Skeletal muscle cell (primary cell): ENCODE measurements at regions not wholly inside any gene's neighbourhood (a gene's known extent, or its start where the extent isn't known, plus 50 kb on each side); places are given as distances from the start of the nearest gene placed in this dataset.

Experiments
- DNase-seq: peaks from one replicate; pipeline ENCODE4 v3.0.0-alpha.2; 2010; ENCODE audit warnings: low read depth
- H3K4me3 ChIP-seq: 2 replicates; pipeline ENCODE4 v1.5.1; 2011; ENCODE audit warnings: low read depth, mild to moderate bottlenecking, control low read depth, low read length, moderate library complexity

- DNase-seq: no peak
- no peak overlapping the region for H3K4me3 ChIP-seq
Observed at GRCh38 chr2:37529830-37530415, 141.5 kb downstream of the CDC42EP3 start.

GRCh38 chr2:37532503-37532902 lies 138.9 kb downstream of the CDC42EP3 start:
- DNase-seq: no peak
- no peak overlapping the region for H3K4me3 ChIP-seq

DNA sequence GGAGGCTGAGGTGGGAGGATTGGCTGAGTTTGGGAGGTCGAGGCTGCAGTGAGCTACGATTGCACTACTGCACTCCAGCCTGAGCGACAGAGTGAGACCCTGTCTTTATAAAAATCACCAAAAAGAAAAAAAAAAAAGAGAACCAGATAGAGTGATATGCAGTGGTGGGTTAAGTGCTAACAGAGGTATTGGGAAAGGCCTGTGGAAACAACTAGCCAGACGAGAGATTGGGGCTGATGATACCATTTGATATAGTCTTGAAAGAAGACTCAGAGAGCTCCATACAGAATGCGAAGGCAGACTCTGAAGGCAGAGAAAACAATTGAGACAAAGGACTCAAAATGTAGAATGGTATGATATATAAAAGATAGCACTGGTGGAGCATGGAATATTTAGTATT lies 134.1 kb downstream of the CDC42EP3 start:
- no peak for DNase-seq
- no peak overlapping the region for H3K4me3 ChIP-seq

GRCh38 chr2:37541516-37541915 lies 129.9 kb downstream of the CDC42EP3 start:
- H3K4me3 ChIP-seq: no peak overlapping the region
- DNase-seq: no peak

GRCh38 chr2:37543999-37544557 lies 127.4 kb downstream of the CDC42EP3 start:
- DNase-seq: peak; percentile 9

DNA sequence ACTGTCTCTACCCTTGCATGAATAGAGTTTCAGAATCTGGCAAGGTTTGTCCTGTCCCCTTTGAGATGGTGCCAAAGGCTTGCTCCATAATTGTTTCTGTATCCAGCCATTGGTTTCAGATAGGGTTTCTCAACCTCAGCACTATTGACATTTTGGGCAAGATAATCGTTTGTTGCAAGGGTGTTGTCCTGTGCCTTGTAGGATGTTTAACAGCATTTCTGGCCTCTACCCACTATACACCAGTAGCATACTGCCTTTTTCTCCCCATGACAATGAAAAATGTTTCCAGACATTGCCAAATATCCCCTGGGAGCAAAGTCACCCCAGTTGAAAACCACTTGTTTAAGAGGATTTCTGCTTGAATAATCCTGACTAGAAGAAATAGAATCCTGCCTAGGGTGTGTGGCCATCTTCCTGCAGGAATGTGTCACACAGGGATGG lies 126.8 kb downstream of the CDC42EP3 start:
- no peak overlapping the region for H3K4me3 ChIP-seq
- DNase-seq: no peak

More at GRCh38 chr2:37543999-37544557, 127.4 kb downstream of the CDC42EP3 start:
- H3K4me3 ChIP-seq: no peak overlapping the region

DNA sequence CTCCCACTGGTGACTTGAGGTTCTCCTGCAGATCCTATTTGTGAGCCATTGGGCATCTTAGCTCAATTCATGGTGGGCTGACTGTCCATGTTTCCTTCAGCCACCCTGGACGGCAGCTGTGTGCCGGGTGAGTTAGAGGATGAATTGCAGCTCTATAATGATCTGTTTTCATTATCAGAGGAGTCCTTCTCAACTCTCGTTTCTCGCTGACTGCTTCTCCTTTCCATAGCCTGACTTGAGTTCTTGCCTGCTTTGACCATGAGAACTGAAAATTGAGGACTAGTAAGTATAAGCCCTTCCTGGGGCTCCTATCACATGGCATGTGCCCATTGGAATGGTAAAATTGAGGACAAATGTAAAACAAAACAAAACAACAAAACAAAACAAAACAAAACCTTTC lies 121.8 kb downstream of the CDC42EP3 start:
- no peak overlapping the region for H3K4me3 ChIP-seq
- DNase-seq: no peak

DNA sequence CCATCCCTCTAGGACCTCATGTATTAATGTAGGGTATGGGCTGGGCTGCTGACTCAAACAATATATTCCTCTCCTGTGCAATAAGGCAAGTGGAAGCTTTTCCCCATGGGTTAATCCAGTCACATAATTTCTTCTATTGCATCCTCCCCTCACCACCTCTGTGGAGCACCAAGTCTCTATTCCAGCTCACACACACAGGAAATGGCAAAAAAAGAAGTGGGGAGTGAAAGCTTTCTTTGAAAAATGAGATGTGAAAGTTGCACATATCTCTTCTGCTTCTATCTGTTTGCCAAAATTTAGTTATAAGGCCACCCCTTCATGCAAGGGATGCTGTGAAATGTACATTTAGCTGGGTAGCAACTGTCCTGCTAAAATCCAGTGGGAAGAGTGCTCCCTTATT lies 121.3 kb downstream of the CDC42EP3 start:
- DNase-seq: no peak
- H3K4me3 ChIP-seq: no peak overlapping the region

DNA sequence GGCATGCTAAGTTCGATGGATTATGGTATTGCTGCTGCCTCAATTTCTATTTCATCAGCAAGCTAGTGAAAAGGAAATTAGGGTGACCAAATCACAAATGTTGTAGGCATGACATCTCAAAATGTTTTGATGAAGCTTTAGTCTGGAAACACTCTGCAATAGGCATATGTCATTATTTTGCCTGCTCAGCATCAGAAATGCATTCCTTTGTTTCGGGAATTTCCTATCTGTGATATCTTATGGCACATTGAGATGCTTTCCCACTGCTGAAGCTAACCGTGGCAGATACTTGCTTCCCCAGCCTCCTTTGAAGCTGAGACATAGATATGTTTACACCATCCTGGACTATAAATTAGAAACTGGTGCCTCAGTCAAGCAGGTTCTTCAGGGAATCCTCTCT lies 119.7 kb downstream of the CDC42EP3 start:
- no peak for DNase-seq
- H3K4me3 ChIP-seq: no peak overlapping the region

- no peak for DNase-seq
Observed at GRCh38 chr2:37552339-37552738, 119.1 kb downstream of the CDC42EP3 start.

GRCh38 chr2:37553411-37554154 lies 117.9 kb downstream of the CDC42EP3 start:
- DNase-seq: no peak
- no peak overlapping the region for H3K4me3 ChIP-seq

More at GRCh38 chr2:37552339-37552738, 119.1 kb downstream of the CDC42EP3 start:
- no peak overlapping the region for H3K4me3 ChIP-seq

DNA sequence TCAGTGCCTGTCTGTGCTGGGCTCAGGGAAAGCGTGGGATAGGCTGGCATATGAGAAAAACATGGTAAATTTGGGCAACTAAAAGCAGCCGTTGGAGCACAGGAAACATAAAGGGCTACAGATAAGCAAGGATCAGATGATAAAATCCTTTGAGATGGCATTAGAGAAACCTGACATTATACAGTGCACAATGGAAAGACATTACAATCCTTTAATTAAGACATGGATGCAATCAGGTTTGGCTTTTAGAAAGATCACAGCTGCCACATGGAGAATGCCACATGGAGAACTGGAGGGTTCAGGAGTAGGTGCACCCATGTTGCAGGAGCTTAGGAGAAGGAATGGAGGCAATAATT lies 117.3 kb downstream of the CDC42EP3 start:
- H3K4me3 ChIP-seq: no peak overlapping the region

DNA sequence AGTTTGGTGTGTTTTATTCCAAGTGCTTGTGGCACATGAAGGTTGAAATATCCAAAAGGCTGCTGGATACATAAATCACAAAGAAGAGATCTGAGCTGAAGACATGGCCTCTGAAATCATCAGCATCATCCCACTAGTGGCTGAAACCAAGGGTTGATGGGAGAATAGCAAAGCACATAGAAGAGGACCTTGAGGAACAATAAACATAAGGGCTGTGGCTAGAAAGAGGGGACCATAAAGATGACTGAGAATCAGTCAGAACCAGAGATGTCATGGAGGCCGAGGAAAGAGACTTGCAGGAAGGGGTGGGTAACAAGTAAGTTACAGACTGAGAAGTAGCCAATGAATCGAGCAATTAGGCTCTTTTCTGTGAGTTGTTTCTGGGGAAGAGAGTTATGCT lies 116.8 kb downstream of the CDC42EP3 start:
- no peak overlapping the region for H3K4me3 ChIP-seq
- DNase-seq: no peak

More for the DNA sequence above, 117.3 kb downstream of the CDC42EP3 start:
- no peak for DNase-seq

GRCh38 chr2:37555457-37555856 lies 116.0 kb downstream of the CDC42EP3 start:
- no peak overlapping the region for H3K4me3 ChIP-seq
- no peak for DNase-seq

DNA sequence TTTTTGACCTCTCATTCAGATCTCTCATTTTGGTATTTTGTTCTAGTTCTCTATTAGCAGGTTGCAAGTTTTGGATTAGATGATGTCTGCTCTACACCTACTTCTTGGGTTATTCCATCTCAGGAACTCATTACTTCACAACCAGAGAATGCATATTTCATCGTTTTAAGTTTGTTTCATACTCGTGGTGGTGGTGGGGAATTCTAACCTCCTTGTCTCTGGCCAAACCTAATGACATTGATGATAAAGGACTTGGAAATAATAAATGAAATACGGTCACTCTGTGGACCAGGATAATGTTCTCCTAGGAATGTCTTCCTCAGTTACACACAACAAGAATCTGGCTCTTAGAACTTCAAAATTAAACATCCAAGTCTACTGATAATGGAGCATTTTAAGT lies 115.2 kb downstream of the CDC42EP3 start:
- H3K4me3 ChIP-seq: no peak overlapping the region
- DNase-seq: no peak

DNA sequence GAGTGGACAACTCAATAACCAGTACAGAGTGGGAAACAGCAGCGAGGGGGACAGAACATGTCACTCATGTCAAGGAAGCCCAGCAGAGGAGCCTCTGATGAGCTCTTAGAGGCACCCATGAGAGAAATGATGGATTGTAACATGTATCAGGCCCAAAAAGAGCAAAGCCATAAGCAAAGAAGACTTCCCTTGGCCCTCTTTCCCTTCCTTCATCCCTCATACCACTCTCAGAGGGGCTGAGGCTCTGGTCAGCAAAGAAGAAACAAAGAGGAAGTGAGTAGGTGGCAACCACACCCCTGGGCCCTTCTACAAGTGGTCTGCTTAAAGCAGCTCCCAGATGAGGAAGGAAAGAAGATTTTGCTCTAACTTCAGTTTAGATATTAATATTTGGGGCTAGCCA lies 112.8 kb downstream of the CDC42EP3 start:
- DNase-seq: no peak
- no peak overlapping the region for H3K4me3 ChIP-seq

GRCh38 chr2:37560241-37560848 lies 111.1 kb downstream of the CDC42EP3 start:
- DNase-seq: no peak
- H3K4me3 ChIP-seq: no peak overlapping the region

GRCh38 chr2:37560863-37561614 lies 110.4 kb downstream of the CDC42EP3 start:
- H3K4me3 ChIP-seq: no peak overlapping the region
- DNase-seq: no peak

DNA sequence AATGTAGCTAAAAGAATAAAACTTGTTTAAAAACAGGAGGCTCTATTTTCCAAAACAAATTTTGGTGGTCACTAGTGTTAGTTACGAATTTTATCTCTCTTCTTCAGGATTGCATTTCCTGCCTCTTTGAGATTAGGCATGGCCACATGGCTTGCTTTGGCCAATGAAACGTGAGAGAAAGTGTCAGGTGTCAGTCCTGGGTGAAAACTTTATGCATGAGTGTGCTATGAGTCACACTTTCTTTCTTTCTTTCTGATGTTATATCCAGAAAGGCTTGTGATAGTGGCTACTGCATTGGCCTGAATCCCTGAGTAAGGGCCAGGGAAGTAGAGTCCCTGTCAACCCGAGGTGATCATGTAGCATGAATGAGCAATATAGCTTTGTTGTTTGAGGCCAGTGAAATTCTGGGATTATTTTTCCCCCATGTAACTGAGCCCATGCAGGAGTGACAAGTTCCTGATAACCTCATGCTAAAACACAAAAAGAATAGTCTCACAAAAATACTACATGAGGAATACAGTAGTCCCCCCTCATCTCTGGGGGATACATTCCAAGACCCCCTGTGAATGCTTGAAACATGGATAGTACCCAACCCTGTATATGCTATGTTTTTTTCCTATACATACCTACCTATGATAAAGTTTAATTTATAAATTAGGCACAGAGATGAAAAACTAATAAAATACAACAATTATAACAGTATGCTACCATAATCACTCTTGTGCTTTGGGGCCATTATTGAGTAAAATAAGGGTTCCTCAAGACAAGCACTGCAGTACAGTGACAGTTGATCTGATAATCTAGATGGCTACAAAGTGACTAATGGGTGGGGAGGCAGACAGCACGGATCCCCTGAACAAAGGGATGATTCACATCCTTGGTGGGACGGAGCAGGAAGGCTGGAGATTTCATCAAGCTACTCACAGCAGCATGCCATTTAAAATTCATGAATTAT lies 109.5 kb downstream of the CDC42EP3 start:
- DNase-seq: no peak
- no peak overlapping the region for H3K4me3 ChIP-seq
